HL-60 (cell line): ENCODE measurements at regions not wholly inside any gene's neighbourhood (a gene's known extent, or its start where the extent isn't known, plus 50 kb on each side); places are given as distances from the start of the nearest gene placed in this dataset.

ENCODE experiments used
- GABPA ChIP-seq: IDR thresholded peaks from 2 replicates; pipeline ENCODE4 v1.6.1; 2012; ENCODE audit warnings: low read depth
- POLR2AphosphoS5 ChIP-seq: IDR thresholded peaks from 2 replicates; pipeline ENCODE4 v1.6.1; 2012; ENCODE audit warnings: low read depth
- TF ChIP-seq, protein P1 (sequence below): IDR thresholded peaks from one replicate; pipeline ENCODE4 v1.5.1; 2011; ENCODE audit warnings: low read length, control low read depth, inconsistent platforms; ENCODE audit not compliant: insufficient read depth
- TF ChIP-seq, protein P2 (sequence below): IDR thresholded peaks from 2 replicates; pipeline ENCODE4 v1.6.1; 2012; ENCODE audit warnings: low read depth; ENCODE audit not compliant: insufficient replicate concordance

DNA sequence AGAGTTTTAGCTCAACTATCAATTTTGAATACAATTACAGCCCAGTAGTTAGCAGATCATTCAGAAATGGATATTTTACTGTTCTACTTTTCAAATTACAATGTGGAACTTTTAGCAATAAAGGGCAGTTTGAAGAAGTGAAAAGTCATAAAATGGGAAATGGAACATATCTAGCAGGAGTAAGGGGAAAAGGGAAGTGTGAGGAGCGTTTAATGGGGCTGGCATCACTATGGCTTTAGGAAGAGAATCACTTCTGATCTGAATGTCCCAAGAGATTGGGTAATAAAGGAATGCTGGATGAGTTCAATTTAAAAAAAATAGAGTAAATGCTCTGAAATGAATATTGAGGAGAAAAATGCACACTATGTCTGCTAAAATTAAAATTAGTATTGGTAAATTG is 77.4 kb downstream of the ATPSCKMT start:
- TF ChIP-seq, protein P1, sequence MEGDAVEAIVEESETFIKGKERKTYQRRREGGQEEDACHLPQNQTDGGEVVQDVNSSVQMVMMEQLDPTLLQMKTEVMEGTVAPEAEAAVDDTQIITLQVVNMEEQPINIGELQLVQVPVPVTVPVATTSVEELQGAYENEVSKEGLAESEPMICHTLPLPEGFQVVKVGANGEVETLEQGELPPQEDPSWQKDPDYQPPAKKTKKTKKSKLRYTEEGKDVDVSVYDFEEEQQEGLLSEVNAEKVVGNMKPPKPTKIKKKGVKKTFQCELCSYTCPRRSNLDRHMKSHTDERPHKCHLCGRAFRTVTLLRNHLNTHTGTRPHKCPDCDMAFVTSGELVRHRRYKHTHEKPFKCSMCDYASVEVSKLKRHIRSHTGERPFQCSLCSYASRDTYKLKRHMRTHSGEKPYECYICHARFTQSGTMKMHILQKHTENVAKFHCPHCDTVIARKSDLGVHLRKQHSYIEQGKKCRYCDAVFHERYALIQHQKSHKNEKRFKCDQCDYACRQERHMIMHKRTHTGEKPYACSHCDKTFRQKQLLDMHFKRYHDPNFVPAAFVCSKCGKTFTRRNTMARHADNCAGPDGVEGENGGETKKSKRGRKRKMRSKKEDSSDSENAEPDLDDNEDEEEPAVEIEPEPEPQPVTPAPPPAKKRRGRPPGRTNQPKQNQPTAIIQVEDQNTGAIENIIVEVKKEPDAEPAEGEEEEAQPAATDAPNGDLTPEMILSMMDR = no peak
- TF ChIP-seq POLR2AphosphoS5 = no peak
- TF ChIP-seq, protein P2, sequence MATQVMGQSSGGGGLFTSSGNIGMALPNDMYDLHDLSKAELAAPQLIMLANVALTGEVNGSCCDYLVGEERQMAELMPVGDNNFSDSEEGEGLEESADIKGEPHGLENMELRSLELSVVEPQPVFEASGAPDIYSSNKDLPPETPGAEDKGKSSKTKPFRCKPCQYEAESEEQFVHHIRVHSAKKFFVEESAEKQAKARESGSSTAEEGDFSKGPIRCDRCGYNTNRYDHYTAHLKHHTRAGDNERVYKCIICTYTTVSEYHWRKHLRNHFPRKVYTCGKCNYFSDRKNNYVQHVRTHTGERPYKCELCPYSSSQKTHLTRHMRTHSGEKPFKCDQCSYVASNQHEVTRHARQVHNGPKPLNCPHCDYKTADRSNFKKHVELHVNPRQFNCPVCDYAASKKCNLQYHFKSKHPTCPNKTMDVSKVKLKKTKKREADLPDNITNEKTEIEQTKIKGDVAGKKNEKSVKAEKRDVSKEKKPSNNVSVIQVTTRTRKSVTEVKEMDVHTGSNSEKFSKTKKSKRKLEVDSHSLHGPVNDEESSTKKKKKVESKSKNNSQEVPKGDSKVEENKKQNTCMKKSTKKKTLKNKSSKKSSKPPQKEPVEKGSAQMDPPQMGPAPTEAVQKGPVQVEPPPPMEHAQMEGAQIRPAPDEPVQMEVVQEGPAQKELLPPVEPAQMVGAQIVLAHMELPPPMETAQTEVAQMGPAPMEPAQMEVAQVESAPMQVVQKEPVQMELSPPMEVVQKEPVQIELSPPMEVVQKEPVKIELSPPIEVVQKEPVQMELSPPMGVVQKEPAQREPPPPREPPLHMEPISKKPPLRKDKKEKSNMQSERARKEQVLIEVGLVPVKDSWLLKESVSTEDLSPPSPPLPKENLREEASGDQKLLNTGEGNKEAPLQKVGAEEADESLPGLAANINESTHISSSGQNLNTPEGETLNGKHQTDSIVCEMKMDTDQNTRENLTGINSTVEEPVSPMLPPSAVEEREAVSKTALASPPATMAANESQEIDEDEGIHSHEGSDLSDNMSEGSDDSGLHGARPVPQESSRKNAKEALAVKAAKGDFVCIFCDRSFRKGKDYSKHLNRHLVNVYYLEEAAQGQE = no peak
- no peak for TF ChIP-seq GABPA
